ENCODE measurements at regions not wholly inside any gene's neighbourhood (a gene's known extent, or its start where the extent isn't known, plus 50 kb on each side); places are given as distances from the start of the nearest gene placed in this dataset.
"Not testable (repeated sequence)": the region's sequence is repeated elsewhere in the genome, so short reads cannot be mapped to it uniquely, and the experiment has no call there.

DNA sequence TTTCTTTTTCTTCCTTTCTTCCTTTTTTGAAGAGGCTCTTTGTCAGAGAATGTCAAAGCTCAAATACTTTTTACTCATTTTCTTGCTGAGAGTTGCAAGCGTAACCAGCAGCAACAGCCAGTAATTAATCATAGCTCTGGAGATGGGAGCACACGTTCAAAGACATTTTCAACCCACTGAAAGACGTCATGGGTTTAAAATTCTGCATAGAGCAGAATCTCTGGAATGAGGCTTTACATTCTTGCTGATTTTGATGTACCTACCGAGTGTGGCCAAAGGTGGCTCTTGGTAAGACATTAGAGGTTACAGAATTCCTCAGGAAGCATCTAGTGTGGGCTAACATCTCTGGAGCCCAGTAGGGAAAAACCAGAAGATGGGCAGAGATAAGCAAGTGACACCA lies 292.5 kb downstream of the MTX2 start:
- no peak for TF ChIP-seq ZNF274 (IDR thresholded peaks at IDR 0.05; ENCODE audit: low read depth, low read length)
- no peak overlapping the region for H3K4me3 ChIP-seq (ENCODE audit: low read length)

DNA sequence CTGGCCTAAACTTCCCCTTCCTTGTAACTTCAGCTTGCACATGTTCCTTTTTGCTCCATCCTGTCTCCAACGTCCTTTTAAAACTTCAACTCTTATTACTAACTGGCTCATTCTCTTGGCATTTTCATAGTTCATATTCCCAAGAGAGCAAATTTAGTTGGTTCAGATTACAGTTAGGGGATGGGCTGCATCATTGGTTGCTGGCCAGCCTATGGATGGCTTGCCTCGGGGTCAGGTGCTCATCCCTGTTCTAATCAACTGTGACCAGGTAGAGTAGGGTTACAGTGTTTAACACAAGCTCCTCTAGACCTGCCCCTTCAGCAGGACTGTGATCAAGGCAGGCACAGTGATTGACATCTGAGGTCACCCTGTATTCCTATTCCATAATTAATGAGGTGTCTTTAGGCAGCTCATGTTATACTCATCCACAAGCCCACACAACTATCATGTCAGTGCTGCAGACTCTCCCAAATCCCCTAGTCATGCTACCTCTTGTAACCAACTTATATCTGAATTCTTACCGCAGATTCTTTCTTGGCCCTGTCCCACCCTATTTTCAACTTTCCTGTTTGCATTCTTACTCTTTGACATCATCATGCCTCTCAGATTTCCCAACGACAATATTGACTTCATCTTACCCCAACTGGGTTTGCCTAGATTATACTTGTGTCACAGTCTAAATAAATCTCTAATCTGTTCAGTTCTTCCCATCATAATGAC lies 293.3 kb downstream of the MTX2 start:
- H3K4me3 ChIP-seq (ENCODE audit: low read length): no peak overlapping the region
- TF ChIP-seq ZNF274 (IDR thresholded peaks at IDR 0.05; ENCODE audit: low read depth, low read length): no peak

DNA sequence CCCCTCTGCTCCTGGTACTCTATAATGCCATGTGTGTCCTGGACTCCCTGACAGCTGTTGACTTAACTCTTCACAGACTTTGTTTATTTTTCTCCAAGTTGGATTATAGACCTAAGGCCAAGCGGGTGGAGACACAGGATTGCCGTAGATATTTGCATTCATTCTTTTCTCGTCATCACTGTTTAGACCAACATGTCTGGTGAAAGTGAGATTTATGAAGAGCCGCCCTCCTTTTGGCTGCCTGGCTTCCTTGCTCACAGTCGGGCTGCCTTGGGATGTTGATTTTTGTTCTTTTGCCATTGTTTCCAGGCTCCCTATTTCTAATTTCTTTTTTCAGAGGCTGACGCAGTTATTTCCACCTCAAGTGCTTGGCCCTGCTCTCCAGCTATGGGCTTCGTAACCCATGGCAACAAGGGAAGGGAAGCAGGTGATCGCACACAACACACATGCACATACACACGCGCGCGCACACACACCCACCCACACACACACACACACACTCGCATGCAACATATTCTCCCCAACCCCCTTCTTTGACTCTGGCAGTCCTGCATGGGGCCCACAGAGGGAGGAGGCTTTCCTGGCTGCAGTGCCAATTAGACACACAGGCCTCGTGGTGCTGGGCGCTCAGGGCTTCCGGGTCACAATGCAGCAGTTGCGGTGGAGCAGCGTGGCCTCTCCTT lies 296.5 kb downstream of the MTX2 start:
- TF ChIP-seq ZNF274 (IDR thresholded peaks at IDR 0.05; ENCODE audit: low read depth, low read length): no peak
- no peak overlapping the region for H3K4me3 ChIP-seq (ENCODE audit: low read length)

DNA sequence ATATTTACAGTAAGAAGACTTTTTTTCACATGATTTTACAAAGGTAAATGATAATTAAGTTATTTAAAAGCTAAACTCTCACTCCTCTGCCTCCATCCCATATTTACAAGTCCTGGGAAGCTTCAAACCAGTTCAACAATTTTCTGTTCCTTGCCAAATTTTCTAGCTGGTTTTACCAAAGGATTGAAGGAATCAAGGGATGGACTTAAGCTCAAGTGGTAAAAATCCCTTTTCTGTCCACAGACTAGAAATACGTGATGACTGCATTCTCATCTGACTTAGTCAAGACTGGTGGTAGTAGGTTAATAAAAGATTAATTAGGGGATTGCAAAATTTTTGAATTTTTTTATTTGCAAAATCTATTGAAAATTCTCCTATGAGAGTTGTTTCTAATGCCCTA lies 297.3 kb downstream of the MTX2 start:
- TF ChIP-seq ZNF274 (IDR thresholded peaks at IDR 0.05; ENCODE audit: low read depth, low read length): no peak
- no peak overlapping the region for H3K4me3 ChIP-seq (ENCODE audit: low read length)

DNA sequence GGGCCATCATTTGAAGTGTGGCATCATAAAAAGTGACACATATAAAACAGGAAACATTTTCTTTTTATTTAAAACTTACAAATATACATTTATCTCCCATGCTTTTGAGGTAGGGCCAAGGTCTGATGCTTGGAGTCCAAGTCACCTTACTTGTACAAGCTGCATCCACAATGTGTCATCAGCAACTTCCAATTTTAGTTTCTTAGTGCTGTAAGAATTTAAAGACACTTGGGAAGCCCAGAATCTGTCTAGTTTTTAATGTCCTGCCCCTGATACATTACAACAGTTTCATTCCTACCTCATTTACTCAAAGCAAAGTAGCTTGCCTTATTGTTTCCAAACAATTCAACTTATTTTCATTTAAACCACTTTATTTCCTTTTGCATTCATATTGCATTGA lies 297.7 kb downstream of the MTX2 start:
- TF ChIP-seq ZNF274 (IDR thresholded peaks at IDR 0.05; ENCODE audit: low read depth, low read length): no peak
- no peak overlapping the region for H3K4me3 ChIP-seq (ENCODE audit: low read length)

DNA sequence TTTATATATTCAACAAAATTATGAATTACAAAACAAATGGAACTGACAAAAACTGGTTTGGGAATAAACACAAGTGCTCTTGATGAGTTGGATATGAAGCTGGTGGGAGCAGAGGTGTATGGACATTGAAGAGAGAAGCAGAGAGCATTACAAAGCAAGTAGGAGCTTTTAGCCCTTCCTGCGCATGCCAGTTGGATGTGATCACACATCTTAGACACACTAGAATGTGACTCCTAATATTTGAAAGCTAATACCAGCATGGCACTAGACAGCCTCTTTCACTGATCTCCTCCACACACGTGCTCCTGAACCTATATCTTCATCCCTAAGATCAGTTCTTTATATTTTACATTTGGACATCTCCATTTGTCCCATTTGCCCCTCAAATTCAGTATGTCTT lies 298.1 kb downstream of the MTX2 start:
- H3K4me3 ChIP-seq (ENCODE audit: low read length): no peak overlapping the region
- no peak for TF ChIP-seq ZNF274 (IDR thresholded peaks at IDR 0.05; ENCODE audit: low read depth, low read length)

DNA sequence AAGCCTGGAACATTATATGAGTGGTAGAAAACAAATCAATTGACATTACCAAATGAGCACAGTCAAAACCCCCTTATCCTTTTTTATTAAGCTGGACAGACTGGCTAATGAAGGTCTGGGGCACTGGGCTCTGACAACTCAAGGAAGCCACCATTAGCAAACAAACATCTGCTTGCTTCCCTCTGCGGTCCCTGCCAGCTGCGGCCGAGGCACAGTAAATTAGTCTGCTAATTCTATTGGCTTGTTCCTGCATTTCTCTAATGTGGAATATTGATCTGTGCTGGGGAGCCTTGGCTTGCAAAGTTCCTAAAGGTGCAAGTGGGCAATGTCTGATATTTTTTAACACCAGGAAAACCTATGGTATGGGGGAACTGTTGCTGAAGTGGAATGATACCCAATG lies 300.3 kb downstream of the MTX2 start:
- H3K4me3 ChIP-seq (ENCODE audit: low read length): no peak overlapping the region
- no peak for TF ChIP-seq ZNF274 (IDR thresholded peaks at IDR 0.05; ENCODE audit: low read depth, low read length)

DNA sequence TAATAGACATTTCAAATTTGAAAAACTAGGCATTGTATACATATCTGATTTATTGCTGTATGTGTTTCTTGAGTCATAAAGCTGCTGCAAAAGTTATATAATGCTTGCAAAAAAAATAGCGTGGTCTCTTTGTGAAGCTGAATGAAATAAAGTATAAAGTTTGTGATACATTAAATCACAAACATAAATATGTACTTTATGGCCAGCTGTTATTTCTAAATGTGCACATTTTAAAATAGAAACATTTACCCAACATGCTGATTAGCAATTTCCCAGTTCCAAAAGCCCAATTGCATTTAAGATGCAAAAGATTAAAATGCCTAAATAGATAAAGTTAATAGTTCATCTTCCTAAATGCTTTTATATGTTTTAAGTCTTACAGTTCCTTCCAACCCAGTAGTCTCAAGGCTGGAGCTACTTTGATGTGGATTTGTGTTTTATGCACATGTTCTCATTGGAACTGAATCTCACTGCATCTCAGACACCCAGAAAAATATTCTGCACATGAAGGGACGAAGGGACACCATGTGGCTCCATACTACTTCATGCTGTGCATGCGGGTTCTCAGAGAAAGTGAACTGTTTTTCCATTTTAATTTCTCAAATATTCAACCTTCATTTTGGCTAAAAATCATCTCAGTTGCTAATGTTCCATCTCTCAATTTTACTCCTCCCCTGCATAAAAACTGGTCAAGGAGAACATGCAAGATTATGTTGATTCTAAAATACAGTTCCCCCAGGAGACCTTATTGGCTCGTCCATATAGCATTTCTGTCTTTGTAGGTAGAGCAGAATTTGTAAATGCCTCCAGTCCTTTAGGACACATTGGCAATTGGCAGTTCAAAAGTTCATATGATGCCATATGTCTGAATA lies 304.6 kb downstream of the MTX2 start:
- no peak for TF ChIP-seq ZNF274 (IDR thresholded peaks at IDR 0.05; ENCODE audit: low read depth, low read length)
- H3K4me3 ChIP-seq (ENCODE audit: low read length): no peak overlapping the region

DNA sequence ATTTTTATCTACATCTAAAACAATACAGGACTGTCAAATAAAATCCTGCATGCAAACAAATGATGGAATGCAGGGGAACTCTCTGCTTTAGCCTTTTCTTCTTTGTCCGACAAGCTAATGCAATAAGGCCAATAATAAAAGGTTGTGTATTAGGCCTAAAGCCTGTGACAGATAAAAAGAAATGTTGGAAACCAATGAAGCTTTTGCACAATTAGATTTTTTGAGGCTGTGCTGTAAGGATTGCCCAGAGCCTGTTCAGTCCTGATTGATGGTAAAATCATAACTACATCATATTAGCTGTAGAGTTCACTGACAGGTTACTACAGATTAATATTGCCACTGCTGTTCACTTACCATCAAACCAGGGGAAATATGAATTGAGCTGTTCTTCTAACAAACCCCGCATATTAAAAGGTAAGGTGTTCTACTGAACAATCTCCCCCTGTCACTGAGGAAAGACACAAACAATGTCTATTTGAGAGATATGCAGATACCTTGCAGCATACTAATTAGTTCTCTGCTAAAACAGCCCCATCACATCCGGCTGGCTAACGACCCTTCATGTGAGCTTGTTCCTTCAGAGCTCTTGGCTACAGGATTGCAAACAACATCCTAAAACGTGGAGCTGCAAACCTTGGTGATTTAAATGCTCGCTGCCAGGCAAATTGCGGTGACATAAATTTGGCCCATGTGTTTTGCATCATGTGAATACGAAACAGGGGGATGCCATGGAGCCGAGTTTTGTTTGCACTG lies 305.4 kb downstream of the MTX2 start:
- H3K4me3 ChIP-seq (ENCODE audit: low read length): no peak overlapping the region

DNA sequence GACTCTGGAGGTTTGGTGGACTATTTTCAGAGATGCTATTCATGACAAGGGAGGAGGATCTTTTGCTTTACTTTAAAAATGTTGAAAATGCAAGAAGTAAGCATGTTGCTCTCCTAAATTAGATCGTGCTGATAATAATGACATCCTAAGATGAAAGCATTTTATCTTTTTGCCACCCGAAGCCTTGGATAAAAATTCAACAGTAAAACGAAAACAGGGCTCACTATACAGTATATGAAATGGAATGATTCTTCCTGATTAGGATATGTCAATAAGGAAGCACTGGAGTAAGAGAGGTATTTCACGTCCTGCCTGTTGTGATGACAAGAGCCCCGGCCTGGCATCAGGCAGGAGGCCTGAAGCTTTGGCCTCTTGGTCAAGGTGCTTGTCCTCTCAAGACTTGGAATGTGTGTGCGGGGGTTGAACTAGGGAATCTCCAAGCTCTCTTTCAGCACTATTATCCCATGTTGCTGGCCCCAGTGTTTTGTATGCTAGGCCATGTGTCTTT lies 306.0 kb downstream of the MTX2 start:
- no peak for TF ChIP-seq ZNF274 (IDR thresholded peaks at IDR 0.05; ENCODE audit: low read depth, low read length)
- H3K4me3 ChIP-seq (ENCODE audit: low read length): no peak overlapping the region

More for the DNA sequence above, 305.4 kb downstream of the MTX2 start:
- TF ChIP-seq ZNF274 (IDR thresholded peaks at IDR 0.05; ENCODE audit: low read depth, low read length): no peak

DNA sequence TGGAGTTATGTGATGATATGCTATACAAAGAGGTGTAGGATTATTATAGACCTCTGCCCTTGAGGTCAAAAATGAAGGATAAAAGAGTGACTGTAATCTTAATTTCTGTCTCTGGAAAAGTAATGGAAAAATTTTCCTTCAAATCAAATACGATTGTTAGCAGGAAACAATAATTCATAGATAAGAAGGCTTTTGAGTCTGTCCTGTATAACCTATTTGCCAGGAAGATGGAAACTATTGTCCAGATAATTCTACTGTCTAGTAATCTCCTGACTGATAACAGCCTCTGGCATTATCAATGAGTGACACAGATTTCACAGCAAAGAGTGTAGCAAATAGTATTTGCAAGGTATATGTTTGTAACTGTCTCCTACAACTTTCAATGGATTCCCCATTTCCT lies 307.8 kb downstream of the MTX2 start:
- TF ChIP-seq ZNF274 (IDR thresholded peaks at IDR 0.05; ENCODE audit: low read depth, low read length): no peak
- H3K4me3 ChIP-seq (ENCODE audit: low read length): no peak overlapping the region

DNA sequence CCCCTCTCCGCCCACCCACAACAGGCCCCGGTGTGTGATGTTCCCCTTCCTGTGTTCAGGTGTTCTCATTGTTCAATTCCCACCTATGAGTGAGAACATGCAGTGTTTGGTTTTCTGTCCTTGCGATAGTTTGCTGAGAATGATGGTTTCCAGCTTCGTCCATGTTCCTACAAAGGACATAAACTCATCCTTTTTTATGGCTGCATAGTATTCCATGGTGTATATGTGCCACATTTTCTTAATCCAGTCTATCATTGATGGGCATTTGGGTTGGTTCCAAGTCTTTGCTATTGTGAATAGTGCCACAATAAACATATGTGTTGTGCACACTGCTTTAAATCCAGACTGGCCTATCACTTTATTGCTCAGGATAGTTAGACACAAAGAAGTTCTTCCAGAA lies 309.1 kb downstream of the MTX2 start:
- H3K4me3 ChIP-seq (ENCODE audit: low read length): not testable (repeated sequence)

DNA sequence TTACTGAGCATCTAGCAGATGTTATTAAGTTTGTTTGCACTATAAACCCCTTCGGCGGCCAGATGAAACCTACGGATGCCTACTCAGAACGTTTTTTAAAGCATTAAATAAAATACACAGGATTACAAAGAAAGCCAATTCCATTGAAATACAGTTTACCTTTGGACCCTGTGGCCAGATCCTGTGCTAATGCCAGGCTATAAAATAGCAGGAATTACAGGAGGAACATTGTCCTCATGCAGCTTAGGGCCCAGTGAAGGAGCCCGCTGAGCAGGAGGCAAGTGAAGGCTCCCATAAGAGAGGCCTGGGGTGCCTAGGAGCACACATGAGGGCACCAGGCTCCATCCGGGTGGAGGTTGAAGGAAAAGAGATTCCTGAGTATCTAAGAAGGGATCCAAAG lies 310.4 kb downstream of the MTX2 start:
- no peak for TF ChIP-seq ZNF274 (IDR thresholded peaks at IDR 0.05; ENCODE audit: low read depth, low read length)
- no peak overlapping the region for H3K4me3 ChIP-seq (ENCODE audit: low read length)

Data from GM08714 (cell line).